GM21360 (cell line): ENCODE measurements at regions not wholly inside any gene's neighbourhood (a gene's known extent, or its start where the extent isn't known, plus 50 kb on each side); places are given as distances from the start of the nearest gene placed in this dataset.

Experiments
- ATAC-seq: cut with Tn5 transposase; IDR thresholded peaks from one replicate; pipeline ENCODE4 v1.9.1; 2021; ENCODE audit warnings: mild to moderate bottlenecking, moderate library complexity; ENCODE audit not compliant: unreplicated experiment

DNA sequence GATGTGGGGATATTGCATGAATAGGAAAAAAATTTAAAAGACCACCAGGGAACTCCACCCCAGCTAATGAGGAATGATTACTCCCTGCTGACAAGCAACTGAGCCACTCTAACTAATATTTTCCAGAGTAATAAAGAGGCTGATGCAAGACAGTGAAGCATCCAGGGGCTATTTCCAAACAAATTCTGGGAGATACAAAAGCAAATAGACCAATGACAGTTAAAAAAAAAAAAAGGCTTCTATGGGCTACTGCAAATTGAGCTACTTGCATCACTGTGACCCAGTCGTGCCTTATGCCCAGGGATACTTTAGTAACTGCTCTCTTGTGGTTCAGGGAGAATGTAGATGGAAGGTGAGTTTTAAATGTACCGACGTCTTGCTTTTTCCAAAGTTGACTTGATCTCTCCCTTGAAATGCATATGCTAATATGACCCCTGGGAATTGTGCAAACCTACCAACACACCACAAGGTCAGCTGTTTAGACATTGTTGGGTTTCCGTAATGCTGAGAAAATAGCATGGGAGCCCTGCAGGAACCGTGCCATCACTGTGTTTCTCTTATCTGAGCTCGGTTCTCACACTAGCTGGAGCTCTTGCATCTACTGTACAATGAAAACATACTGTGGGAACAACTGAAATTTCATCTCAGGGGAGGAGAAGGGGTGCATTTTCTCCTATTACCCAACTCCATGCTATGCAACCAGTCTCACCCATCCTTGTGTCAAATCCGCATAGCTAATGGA, 250.6 kb upstream of the MAP3K1 start:
- no peak for ATAC-seq

DNA sequence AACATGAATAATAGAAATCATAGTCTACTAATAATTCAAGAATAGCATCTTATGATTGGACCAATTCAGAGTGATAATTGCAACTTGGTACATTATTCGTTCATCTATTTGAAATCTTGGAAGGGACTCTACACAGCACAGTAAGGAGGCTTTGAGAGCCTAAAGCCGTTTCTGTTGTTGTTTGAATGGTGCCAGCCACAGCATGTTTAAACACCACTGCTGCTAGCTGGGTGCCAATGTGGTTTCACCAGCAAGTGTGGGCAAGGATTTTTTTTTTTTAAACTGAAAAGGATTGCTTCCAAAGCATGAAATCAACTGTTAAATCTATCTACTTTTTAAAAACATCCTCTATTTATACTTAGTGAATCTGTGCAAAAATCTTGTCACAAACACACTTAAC, 253.9 kb upstream of the MAP3K1 start:
- no peak for ATAC-seq

DNA sequence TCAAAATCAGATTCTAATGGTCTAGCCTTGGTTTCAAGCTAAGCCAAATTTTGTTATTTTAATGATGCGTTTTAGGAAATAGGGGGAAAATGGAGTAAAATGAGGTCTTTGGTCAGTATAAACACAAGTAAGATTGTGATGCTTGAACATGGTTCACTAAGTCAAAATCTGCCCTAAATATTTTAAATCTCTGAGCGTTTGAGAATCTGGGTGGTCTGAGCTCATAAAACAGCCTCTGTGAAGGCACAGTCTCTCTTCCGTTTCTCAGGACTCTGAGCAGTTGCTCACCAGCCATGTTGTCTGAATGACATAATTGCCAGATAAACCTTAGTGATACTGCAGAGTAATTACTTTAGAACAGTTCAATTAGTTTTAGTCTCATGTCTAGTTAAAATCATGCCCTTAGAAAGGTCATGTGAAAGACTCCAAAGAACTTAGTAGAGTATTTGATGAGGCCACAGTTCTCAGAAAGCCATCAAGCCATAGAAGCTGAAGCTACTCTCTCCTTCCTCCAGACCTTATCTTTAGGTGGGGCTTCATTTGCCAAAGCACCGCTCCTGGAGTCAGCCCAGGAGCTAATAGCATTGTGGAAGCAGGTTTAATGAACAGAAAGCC, 257.1 kb upstream of the MAP3K1 start:
- ATAC-seq, result no peak

DNA sequence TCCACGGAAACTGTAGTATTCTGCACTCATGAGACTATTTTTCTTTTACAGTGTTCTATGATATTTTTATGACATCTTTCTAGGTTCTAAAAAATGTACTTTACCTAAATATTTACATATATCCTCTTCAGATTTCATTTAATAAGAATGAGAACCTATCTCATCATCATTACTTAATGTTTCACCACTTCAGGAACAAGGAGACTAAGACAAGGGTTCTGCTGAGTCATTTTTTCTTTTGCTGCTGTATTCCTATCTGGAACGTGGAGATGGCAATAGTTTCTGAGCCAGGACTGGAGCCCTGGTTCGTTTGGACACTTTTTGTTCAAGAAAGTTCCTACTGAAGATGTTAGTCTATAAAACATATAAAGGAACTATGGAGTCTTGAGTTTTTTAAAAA, 258.2 kb upstream of the MAP3K1 start:
- no peak for ATAC-seq

DNA sequence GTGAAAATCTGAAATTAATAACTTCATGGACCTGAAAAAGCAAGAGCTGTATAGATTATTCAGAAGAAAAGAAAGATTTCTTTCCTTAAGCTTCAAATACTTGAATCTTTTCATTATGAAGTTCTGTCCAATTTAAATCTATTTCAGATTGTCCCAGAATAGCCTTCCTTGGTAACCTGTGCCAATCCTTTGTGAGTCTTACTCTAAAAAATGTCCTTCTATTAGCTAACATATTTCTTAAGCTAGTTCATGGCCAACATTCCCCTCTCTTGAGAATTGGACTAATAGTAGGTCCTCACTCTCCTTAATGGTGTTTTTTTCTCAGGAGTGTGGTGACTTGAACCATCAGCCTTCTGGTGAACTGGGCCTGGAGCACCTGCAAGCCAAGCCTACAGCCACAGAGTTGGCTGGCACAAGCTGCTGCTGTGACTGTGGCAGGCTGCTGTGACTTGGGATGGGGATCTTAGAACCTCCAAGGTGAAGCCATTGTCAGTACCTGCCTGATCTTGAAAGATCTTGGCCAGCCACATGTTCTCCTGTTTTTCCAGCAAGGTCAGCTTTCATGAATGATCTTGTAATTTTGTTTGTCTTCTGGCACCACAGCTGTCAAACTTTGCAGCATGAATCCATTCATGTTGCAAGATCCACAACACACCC, 262.6 kb upstream of the MAP3K1 start:
- no peak for ATAC-seq

DNA sequence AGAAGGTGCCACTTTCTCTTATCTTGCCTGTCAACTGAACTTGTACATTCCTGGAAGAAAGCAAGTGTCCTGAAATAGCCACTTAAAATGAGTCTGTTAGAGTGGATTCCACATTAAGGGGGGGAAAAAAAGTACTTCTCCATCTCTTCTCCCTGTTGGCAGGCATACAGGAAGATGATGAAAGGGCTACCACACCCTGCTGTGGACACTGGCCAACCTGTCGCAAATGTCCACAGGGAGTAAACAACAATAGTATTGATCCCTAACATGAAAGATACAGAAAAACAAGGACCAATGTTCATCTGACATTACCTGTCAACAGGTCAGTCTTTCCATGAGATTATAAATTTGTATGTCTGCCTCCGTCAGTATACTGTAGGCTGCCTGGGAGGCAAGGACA, 265.1 kb upstream of the MAP3K1 start:
- ATAC-seq, result no peak

DNA sequence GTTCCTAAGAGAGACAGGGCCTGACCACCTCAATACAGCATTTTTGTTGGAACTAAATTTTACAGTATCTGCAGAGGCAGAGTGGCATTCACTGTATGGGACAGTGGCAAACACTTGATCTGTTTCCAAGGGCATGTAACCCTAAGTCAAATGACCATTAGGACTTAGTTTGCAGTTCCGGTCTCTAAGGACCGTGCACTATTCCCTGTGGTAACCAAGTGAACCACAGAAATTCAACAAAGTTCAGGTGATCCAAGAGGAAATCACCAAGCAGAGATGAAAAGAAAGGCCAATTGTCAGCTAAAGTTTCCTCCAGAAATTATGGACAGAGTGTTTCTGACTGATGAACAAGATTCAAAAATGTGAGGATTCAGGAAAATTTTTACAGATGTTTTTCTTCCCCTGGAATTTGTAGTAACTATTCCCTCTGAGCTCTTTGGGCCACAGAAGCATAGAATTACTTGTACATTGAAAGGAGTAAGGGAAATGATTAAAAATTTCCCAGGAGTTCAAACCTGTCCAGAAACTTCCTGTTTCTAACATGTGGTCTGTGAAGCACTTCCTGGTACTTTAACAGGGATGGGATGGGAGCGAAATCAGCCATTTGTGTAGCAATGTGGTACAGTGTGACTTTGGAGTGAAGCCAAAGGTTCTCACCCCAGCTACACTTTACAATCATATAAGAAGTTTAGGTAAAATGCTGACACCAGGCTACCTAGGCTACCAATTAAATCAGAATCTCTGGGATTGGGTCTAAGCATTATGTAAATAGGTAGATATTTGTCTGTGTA, 266.1 kb upstream of the MAP3K1 start:
- ATAC-seq, result no peak

DNA sequence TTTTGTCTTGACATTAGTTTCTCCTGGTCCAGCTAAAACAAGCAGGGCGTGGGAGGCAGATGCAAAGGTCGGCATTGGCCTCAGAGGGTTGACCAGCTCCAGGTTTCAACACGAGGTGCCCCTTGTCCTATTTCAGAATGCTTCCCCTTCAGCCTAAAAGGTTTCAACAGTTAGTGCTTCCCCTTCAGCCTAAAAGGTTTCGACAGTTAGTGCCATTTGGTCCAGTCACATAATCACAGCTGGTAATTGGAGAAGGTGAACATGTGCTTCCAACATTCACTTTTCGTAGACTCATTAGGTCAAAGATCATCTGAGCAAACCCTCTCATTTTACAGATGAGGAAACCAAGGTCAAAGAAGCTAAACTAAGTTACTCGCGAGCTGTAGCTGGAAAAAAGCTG, 270.3 kb upstream of the MAP3K1 start:
- ATAC-seq, result no peak

DNA sequence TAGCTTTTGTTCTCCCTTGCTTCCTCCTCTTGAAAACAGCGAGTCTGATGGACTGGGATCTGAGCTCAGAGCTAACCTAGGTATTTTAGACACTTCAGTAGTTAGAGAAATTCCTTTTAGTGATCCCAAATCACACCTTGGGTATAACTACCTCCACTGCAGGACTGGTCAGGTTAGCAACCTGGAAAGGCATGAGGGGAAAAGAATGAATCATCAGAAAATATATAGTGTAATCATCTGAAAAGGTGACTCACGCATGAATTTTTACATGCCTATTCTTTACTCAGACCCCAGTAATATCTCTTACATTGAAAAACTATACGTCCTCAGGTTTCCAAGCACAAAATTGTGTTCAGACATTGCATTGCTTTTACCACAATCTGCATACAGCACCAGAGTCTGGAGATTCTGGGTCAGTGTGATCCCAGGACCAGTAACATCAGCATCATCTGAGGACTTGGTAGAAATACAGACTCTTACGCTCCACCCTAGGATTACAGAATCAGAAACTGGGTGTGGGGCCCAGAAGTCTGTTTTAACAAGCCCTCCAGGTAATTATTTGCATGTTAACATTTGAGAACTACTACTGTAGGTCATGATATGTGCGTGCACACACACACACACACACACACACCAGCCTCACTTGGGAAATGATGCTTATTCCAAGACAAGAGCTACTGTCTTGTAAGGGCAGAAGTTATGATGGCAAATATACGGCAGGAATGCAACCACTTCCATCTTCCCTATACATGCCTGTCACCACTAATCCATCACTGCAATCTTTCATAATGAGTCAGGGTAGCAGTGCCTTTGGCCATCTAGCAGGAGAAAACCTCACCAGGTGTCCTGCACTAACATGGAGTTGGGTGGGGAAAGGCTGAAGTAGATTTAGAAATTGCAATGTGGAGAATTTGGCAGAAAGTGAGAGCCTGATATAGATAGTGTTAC, 271.6 kb upstream of the MAP3K1 start:
- ATAC-seq, result no peak

DNA sequence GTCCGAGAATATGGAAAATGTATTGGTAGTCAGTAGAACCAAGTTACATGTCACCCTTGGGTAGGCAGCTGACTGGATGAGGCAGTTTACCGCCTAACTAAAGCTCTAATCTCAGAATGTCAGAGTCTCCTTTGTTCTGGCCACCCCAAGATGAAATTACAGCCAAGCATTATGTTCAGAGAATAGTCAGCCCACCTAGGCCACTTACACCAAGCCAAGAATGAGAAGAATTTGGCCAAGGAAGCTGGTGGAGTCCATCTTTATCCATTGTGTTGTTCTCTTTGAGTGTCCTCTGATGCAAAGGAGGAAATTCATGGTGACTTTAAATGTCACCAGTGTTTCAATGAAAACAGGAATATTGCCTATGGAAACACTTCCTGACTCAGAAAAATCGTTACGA, 275.1 kb upstream of the MAP3K1 start:
- ATAC-seq, result no peak

DNA sequence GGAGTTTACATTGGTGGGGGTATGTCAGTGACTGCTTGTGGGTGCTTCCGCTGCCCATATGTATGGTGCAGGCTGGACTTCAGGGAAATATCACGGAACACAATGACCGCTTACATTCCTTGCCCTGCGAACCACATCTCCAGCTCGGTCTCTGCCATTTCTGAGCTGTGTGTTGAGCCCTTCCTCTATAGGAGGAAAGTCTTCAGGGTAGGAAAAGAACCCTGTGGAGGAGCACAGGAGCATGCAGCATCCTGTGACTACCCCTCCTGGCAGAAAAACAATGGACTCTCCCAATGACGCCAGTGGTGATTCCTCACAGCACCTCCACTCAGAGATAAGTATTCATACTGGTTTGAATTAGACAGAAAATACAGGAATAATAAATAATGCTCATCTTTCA, 276.8 kb upstream of the MAP3K1 start:
- ATAC-seq, result no peak

DNA sequence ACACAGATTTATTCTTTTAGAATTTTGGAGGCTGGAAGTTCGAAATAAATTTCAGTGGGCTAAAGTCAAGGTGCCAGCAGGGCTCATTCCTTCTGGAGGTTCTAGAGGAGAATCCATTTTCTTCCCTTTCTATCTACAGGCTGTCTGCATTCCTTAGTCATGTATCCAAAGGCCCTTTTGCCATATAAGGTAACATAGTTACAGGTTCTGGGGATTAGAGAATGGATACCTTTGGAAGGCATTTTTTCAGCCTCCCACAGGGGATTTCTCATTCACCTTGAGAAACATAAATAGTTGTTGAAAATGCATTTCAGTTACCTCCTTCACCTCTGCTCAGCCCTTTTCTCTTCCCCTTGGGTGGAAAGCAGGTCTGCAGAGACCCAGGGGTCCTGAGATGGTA, 280.0 kb upstream of the MAP3K1 start:
- no peak for ATAC-seq

DNA sequence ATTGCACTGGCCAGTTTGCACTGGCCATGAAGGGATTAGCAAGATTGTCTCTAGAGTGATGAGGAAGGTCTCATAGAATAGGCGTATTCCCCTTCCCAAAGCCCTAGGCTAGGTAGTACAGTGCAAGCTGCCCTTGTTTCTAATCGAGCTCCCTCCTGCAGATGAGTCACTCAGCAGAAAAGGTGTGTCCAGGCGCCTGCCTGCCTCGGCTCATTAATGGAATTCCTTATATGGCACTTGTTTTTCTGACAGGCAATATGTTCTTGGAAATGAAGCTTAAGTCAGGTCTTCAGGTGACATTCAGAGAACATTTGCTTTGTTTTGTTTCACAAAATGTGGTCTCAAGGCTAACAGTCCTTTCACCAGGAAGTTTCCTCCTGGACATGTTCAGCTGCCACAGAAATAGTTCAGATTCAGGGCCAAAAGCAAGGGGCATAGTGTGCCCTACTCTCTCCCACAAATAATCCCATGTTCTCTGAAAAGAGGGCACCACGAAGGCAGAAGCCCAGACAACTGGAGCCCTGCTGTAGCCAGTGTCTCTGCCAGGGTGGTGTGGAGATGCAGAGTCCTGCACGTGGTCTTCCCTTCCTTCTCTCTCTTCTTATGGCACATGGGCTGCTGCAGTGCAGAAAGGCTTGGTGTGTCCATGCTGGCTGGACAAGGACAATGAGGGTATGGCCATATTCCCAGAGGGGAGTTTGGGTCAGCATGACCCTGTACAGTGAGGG, 281.1 kb upstream of the MAP3K1 start:
- ATAC-seq, result no peak

DNA sequence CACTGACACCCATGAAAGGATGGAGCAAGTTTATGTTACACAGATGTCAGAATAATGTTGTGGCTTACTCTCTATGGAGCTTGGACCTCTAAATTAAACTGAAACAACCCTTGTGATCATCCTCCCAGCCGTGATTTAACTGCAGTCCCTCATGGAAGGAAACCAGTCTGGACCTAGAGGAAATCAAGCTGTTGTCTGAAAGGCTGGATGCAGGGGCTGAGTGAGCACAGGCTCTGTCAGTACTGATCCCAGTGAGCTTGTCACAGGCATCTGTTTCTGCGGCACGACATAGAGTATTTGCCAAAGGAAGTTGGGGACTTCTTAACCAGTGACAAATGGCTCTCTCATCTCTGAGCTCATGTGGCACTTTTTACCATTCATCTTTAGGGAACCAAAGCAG, 282.9 kb upstream of the MAP3K1 start:
- no peak for ATAC-seq

DNA sequence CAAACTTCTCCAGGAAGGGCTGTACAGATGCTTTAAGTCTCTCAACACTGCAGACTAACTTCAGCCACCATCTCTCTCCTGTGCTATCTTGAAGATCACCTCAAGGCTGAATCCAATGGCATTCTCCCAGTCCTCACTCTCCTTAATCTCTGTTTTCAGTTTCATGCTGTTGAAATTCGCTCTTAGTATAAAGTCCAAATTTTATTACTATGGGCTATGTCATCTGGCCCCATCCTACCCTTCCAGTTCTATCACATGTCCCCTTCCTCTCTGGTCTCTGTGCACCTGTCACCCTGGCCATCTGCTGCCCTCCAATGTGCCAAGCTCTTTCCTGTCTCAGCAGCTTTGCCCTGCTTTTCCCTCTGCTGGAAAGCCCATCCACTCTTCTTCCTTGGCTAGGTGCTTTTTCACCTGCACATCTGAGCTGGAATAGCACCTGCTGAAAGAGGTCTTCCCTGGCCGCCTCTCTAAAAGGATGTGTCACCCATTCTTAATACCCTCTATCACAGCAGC, 284.7 kb upstream of the MAP3K1 start:
- ATAC-seq, result no peak

DNA sequence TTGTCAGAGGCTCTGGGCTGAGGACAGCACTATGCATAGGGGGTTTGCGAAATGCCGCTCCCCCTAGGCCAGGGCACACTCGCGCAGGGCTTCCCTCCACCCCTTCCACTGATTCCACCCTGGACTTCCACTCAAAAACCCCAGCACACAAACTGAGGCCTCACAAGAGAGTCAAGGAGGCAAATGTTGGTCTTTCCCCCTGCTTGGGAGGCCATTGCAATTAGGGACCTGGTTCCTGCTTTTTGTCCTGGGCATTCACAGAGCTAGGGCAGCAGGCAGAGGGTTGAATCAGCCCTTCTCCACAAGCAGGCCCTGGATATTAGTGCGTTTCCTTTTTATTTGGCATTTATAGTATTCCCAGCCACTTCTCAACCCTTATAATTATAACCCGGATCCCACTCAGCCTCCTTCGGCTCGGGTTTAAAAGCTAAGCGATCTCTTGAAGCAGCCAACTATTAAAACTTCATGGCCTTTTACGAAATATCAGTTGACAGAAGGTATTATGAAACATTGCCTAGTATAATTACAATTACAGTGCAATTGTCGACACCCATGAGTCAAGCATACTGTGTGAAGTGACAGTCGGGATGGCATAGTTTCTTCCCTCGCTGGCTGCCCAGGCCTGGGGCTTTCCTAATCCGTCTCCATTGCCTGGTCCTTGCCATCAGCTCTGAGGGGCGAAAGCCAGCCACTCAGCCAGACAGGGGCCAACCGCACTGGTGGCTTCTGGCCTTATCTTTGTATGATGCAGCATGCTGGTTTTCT, 285.5 kb upstream of the MAP3K1 start:
- ATAC-seq, result no peak

DNA sequence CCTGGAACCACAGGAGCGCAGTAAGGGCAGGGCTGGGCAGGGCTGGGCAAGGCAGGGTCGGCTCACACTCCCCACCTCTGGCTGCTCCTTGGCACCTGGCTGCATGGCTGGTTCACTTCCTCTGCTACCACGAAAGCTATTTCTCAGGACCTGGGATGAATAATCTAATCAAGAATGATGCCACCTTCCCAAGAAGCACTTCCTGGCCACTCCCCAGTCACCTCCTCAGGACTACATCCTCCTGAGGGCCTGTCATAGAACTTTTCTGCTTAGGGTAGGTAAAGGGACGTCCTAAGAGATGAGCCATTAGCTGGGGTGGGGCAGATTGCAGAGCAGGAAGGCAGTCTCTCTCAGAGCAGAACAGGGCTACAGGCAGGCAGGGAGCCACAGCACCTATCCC, 288.2 kb upstream of the MAP3K1 start:
- no peak for ATAC-seq

DNA sequence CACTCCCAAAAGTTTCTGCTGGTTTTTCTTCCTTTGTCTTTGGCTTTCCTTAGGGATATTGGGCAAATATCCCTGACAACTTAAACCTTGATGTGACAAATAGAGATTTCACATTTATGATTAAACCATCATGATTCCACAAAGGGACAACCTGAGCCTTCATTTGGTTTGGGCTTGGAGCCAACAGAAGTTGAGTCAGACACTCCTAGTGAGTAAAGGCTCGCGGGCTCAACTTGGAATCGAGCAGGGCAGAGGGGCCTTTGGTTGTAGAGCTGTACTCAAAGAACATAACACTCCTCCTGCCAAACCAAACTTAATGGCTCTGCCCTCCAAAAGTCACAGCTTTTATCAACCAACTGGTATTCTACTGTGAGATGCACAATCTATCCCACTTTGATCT, 290.2 kb upstream of the MAP3K1 start:
- ATAC-seq, result no peak
